ENCODE measurements at regions not wholly inside any gene's neighbourhood (a gene's known extent, or its start where the extent isn't known, plus 50 kb on each side); places are given as distances from the start of the nearest gene placed in this dataset.

DNA sequence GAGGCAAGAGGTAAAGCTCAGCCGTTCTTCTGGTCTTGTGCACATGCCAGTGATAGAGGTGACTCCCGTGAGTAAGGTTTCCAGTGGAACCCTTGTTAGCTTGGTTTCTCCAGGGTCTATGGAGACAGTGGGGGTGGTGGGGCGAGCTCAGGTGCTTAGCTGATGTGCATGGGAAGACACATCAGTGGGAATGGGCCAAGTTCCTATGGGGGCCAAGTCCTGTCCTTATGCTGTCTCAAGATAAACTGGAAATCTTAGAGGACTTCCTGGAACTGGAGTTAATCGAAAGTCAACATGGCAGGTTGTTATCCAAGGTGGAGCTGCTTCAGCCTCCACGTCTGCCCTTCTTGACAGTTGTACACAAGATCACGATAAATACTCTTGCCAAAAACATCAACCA is 130.1 kb upstream of the TMEM18 start:
- TF ChIP-seq, protein P1, sequence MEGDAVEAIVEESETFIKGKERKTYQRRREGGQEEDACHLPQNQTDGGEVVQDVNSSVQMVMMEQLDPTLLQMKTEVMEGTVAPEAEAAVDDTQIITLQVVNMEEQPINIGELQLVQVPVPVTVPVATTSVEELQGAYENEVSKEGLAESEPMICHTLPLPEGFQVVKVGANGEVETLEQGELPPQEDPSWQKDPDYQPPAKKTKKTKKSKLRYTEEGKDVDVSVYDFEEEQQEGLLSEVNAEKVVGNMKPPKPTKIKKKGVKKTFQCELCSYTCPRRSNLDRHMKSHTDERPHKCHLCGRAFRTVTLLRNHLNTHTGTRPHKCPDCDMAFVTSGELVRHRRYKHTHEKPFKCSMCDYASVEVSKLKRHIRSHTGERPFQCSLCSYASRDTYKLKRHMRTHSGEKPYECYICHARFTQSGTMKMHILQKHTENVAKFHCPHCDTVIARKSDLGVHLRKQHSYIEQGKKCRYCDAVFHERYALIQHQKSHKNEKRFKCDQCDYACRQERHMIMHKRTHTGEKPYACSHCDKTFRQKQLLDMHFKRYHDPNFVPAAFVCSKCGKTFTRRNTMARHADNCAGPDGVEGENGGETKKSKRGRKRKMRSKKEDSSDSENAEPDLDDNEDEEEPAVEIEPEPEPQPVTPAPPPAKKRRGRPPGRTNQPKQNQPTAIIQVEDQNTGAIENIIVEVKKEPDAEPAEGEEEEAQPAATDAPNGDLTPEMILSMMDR (IDR thresholded peaks at IDR 0.05), result no peak
- TF ChIP-seq ZFX (IDR thresholded peaks at IDR 0.05; ENCODE audit: borderline replicate concordance), result no peak

Data from 22Rv1 (cell line).